Upper lobe of left lung (tissue), 4 donors: ENCODE measurements at regions not wholly inside any gene's neighbourhood (a gene's known extent, or its start where the extent isn't known, plus 50 kb on each side); places are given as distances from the start of the nearest gene placed in this dataset.

Source experiments
- CTCF ChIP-seq, 6 experiments: fragments of 450-650 bp in 4 of 6; fragments of 200-600 bp in 2 of 6; sonication (generic) in 2 of 6; IDR thresholded peaks; one replicate each; pipeline ENCODE4 v1.5.1; 2016 to 2019; ENCODE audit warnings: antibody characterized with exemption in 6 of 6
- POLR2AphosphoS5 ChIP-seq, 2 donors: sonication (generic); formaldehyde crosslinking; IDR thresholded peaks; one replicate each; pipeline ENCODE4 v1.5.1; 2017; ENCODE audit warnings: antibody characterized with exemption in 2 of 2

- TF ChIP-seq POLR2AphosphoS5 (IDR thresholded peaks at IDR 0.05) (peak in 1 of 2 donors; percentile 10), CTCF (IDR thresholded peaks at IDR 0.05) (no peak)
These were observed 283.8 kb upstream of the DMRT1 start for GRCh38 chr9:557601-558201.
